ENCODE measurements at regions not wholly inside any gene's neighbourhood (a gene's known extent, or its start where the extent isn't known, plus 50 kb on each side); places are given as distances from the start of the nearest gene placed in this dataset.

DNA sequence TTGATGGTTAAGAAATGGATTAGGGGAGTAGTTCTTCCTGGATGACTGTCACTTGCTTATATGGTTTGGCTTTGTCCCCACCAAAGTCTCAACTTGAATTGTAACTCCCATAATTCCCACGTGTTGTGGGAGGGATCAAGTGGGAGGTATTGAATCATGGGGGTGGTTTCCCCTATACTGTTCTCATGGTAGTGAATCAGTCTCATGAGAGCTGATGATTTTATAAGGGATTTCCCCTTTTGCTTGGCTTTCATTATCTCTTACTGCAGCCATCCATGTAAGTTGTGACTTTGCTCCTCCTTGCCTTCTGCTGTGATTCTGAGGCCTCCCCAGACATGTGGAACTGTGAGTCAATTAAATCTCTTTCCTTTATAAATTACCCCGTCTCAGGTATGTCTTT lies 1621.1 kb downstream of the MRPL39 start:
- no peak for TF ChIP-seq POLR2A (IDR thresholded peaks at IDR 0.05)
- TF ChIP-seq, protein P1, sequence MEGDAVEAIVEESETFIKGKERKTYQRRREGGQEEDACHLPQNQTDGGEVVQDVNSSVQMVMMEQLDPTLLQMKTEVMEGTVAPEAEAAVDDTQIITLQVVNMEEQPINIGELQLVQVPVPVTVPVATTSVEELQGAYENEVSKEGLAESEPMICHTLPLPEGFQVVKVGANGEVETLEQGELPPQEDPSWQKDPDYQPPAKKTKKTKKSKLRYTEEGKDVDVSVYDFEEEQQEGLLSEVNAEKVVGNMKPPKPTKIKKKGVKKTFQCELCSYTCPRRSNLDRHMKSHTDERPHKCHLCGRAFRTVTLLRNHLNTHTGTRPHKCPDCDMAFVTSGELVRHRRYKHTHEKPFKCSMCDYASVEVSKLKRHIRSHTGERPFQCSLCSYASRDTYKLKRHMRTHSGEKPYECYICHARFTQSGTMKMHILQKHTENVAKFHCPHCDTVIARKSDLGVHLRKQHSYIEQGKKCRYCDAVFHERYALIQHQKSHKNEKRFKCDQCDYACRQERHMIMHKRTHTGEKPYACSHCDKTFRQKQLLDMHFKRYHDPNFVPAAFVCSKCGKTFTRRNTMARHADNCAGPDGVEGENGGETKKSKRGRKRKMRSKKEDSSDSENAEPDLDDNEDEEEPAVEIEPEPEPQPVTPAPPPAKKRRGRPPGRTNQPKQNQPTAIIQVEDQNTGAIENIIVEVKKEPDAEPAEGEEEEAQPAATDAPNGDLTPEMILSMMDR (IDR thresholded peaks at IDR 0.05): no peak

Data from transverse colon (tissue), 3 donors.